BE2C (cell line): ENCODE measurements at regions not wholly inside any gene's neighbourhood (a gene's known extent, or its start where the extent isn't known, plus 50 kb on each side); places are given as distances from the start of the nearest gene placed in this dataset.

ENCODE experiments used
- DNase-seq: peaks from one replicate; pipeline ENCODE4 v3.0.0-alpha.2; 2020
- H3K27me3 ChIP-seq: fragments of 250-450 bp; sonication (Bioruptor Pico); 2 replicates; pipeline ENCODE4 v1.5.1; 2020; ENCODE audit warnings: mild to moderate bottlenecking
- H3K36me3 ChIP-seq: fragments of 250-450 bp; sonication (Bioruptor Pico); 2 replicates; pipeline ENCODE4 v1.5.1; 2020; ENCODE audit warnings: mild to moderate bottlenecking
- H3K4me1 ChIP-seq: fragments of 250-450 bp; sonication (Bioruptor Pico); 2 replicates; pipeline ENCODE4 v1.5.1; 2020
- H3K4me3 ChIP-seq: 2 replicates; pipeline ENCODE4 v1.5.1; 2011; ENCODE audit warnings: low read depth, low read length
- H3K9me3 ChIP-seq: fragments of 250-450 bp; sonication (Bioruptor Pico); 2 replicates; pipeline ENCODE4 v1.5.1; 2020
- CTCF ChIP-seq: IDR thresholded peaks from 2 replicates; pipeline ENCODE4 v1.5.1; 2012; ENCODE audit warnings: mild to moderate bottlenecking, low read depth, low read length

- Histone ChIP-seq H3K36me3 (no peaks in the 10 kb centered on the region), H3K4me1 (peaks cover 9% of the 10 kb centered on the region), H3K9me3 (no peaks in the 10 kb centered on the region; the same call in 1 of the 2 replicates), H3K4me3 (no peak overlapping the region), H3K27me3 (no peaks in the 10 kb centered on the region)
- no peak for TF ChIP-seq CTCF
- no peak for DNase-seq
These were observed 95.4 kb downstream of the MRM1 start for GRCh38 chr17:36696805-36697204.

- no peak for TF ChIP-seq CTCF
- Histone ChIP-seq H3K36me3 (no peaks in the 10 kb centered on the region), H3K4me3 (no peak overlapping the region), H3K9me3 (no peaks in the 10 kb centered on the region; the same call in 1 of the 2 replicates), H3K4me1 (peaks cover 21% of the 10 kb centered on the region), H3K27me3 (no peaks in the 10 kb centered on the region)
- DNase-seq: no peak
These were observed 96.6 kb downstream of the MRM1 start for GRCh38 chr17:36697903-36698530.

- Histone ChIP-seq H3K4me3 (no peak overlapping the region), H3K36me3 (no peaks in the 10 kb centered on the region), H3K27me3 (no peaks in the 10 kb centered on the region), H3K9me3 (no peaks in the 10 kb centered on the region; the same call in 1 of the 2 replicates), H3K4me1 (peaks cover 41% of the 10 kb centered on the region)
- no peak for DNase-seq
- no peak for TF ChIP-seq CTCF
These were observed 100.2 kb downstream of the MRM1 start for GRCh38 chr17:36701429-36702099.

- Histone ChIP-seq H3K9me3 (no peaks in the 10 kb centered on the region; the same call in 1 of the 2 replicates), H3K4me1 (peaks cover 40% of the 10 kb centered on the region), H3K27me3 (no peaks in the 10 kb centered on the region), H3K36me3 (no peaks in the 10 kb centered on the region), H3K4me3 (no peak overlapping the region)
- DNase-seq: no peak
- no peak for TF ChIP-seq CTCF
These were observed 101.3 kb downstream of the MRM1 start for GRCh38 chr17:36702636-36703035.

- Histone ChIP-seq H3K4me3 (no peak overlapping the region), H3K36me3 (no peaks in the 10 kb centered on the region), H3K9me3 (no peaks in the 10 kb centered on the region; the same call in 1 of the 2 replicates), H3K4me1 (peaks cover 38% of the 10 kb centered on the region), H3K27me3 (no peaks in the 10 kb centered on the region)
- TF ChIP-seq CTCF: no peak
- no peak for DNase-seq
These were observed 102.5 kb downstream of the MRM1 start for GRCh38 chr17:36703860-36704266.

- DNase-seq: peak; percentile 34
- H3K9me3 ChIP-seq: no peaks in the 10 kb centered on the region; the same call in 1 of the 2 replicates
- peak overlapping the region; percentile 28 for H3K4me3 ChIP-seq
- H3K36me3 ChIP-seq: no peaks in the 10 kb centered on the region
- TF ChIP-seq CTCF: no peak
- H3K4me1 ChIP-seq: peaks cover 38% of the 10 kb centered on the region
- no peaks in the 10 kb centered on the region for H3K27me3 ChIP-seq
These were observed 104.0 kb downstream of the MRM1 start for GRCh38 chr17:36705283-36705795.
